ENCODE measurements at regions not wholly inside any gene's neighbourhood (a gene's known extent, or its start where the extent isn't known, plus 50 kb on each side); places are given as distances from the start of the nearest gene placed in this dataset.

DNA sequence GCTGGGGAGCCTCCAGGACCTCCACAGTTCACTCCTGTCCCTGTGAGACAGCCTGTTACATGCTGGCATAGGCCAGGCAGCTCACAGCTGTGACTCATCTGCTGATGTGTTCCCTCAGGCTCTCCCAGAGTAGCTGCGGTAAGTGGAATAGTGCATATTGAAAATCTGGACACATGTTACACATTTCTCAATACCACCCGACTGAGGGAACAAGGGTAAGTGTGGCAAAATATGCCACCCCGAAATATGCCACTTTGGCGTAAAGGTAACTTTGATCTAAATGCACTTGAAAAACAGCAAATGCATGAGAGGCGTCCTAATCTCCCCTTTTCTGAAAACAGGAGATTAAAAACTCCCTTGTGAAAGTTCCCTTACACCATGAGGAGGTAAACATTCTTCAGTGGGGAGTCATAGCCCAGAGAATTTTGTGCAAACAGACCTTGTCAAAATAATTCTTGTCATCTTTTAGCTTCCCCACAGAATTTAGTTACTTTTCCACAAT is 557.9 kb downstream of the CCDC85A start:
- no peak for TF ChIP-seq POLR2A (IDR thresholded peaks at IDR 0.05)
- TF ChIP-seq CTCF (IDR thresholded peaks at IDR 0.05): no peak
- Histone ChIP-seq H3K27ac (no peak overlapping the region), H3K4me3 (no peak overlapping the region), H3K4me1 (replicated peaks in 1 of 2) (no peaks in the 10 kb centered on the region), H3K9me3 (replicated peaks in 1 of 3) (no peaks in the 10 kb centered on the region), H3K36me3 (replicated peaks in 1 of 2) (no peaks in the 10 kb centered on the region), H3K27me3 (no peaks in the 10 kb centered on the region)
- 67 to 76% (median 72%) methylated on average over 5 of the region's 5 CpGs for WGBS, 4 donors
- intact Hi-C loops (cut with DNase I): no loop called here
- DNase-seq: peak in 5 of 7 donors; percentile 3 to 53 (median 26)

GRCh38 chr2:56743807-56744206 is 560.0 kb downstream of the CCDC85A start:
- Histone ChIP-seq H3K9me3 (replicated peaks in 1 of 3) (no peaks in the 10 kb centered on the region), H3K27me3 (no peaks in the 10 kb centered on the region), H3K4me3 (no peak overlapping the region), H3K4me1 (replicated peaks in 1 of 2) (no peaks in the 10 kb centered on the region), H3K36me3 (replicated peaks in 1 of 2) (no peaks in the 10 kb centered on the region), H3K27ac (no peak overlapping the region)
- WGBS, 4 donors: 77 to 84% (median 79%) methylated on average over 3 of the region's 3 CpGs
- intact Hi-C loops (cut with DNase I): no loop called here
- TF ChIP-seq POLR2A (IDR thresholded peaks at IDR 0.05) (no peak), CTCF (IDR thresholded peaks at IDR 0.05) (no peak)
- DNase-seq: no peak

- TF ChIP-seq CTCF (IDR thresholded peaks at IDR 0.05) (peak; percentile 19 to 48 (median 42)), POLR2A (IDR thresholded peaks at IDR 0.05) (no peak)
- no peaks in the 10 kb centered on the region for H3K4me1 ChIP-seq (replicated peaks in 1 of 2)
- H3K9me3 ChIP-seq (replicated peaks in 1 of 3): no peaks in the 10 kb centered on the region
- intact Hi-C loops (cut with DNase I): loop anchor here in 1 of 2 donors (5.0 kb wide), 1 partner anchor 567 kb away; the partner anchor contains the start of gene CCDC85A
- no peaks in the 10 kb centered on the region for H3K36me3 ChIP-seq (replicated peaks in 1 of 2)
- no peak overlapping the region for H3K4me3 ChIP-seq
- H3K27ac ChIP-seq: no peak overlapping the region
- no peak for DNase-seq
- 24 to 32% (median 28%) methylated on average over 2 of the region's 2 CpGs for WGBS, 4 donors
- H3K27me3 ChIP-seq: no peaks in the 10 kb centered on the region
These were observed 565.5 kb downstream of the CCDC85A start for GRCh38 chr2:56749152-56749752.

DNA sequence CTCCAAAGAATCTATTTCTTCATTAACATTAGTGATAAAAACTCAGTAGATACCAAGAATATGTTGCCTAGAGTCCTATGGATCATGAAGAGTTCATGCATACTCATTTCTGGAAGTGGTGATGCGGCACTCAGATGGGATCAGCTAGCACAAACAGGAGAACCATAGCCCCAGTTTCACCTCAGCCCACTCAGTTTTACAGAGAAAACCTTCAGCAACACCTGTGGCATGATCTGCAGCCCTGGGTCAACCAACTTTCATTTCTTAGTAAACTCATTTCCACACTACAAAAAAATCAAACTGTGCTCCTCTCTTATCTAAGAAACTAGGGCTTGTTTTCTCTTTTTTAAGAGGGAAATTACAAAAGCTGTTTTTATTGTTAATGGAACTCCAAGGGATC is 569.4 kb downstream of the CCDC85A start:
- no peak overlapping the region for H3K4me3 ChIP-seq
- no peaks in the 10 kb centered on the region for H3K4me1 ChIP-seq (replicated peaks in 1 of 2)
- intact Hi-C loops (cut with DNase I): no loop called here
- WGBS, 4 donors: 86 to 100% (median 89%) methylated on average over 1 of the region's 1 CpG
- TF ChIP-seq POLR2A (IDR thresholded peaks at IDR 0.05) (no peak), CTCF (IDR thresholded peaks at IDR 0.05) (no peak)
- DNase-seq: no peak
- no peaks in the 10 kb centered on the region for H3K36me3 ChIP-seq (replicated peaks in 1 of 2)
- H3K27ac ChIP-seq: no peak overlapping the region
- no peaks in the 10 kb centered on the region for H3K27me3 ChIP-seq
- H3K9me3 ChIP-seq (replicated peaks in 1 of 3): no peaks in the 10 kb centered on the region
